SU-DHL-6 (cell line): ENCODE measurements at regions not wholly inside any gene's neighbourhood (a gene's known extent, or its start where the extent isn't known, plus 50 kb on each side); places are given as distances from the start of the nearest gene placed in this dataset.

Source experiments
- H2AFZ ChIP-seq: fragments of 200-600 bp; sonication (generic); 2 replicates; pipeline ENCODE4 v1.6.1; 2014; ENCODE audit warnings: low read depth, mild to moderate bottlenecking, moderate library complexity, mixed read lengths, antibody characterized with exemption, low read length; ENCODE audit not compliant: severe bottlenecking
- H3F3A ChIP-seq: fragments of 200-600 bp; shearing (Covaris generic); 2 replicates; pipeline ENCODE4 v1.6.0; 2016; ENCODE audit warnings: antibody characterized with exemption, mild to moderate bottlenecking; ENCODE audit not compliant: insufficient read depth
- H3K27ac ChIP-seq: fragments of 200-600 bp; sonication (generic); 2 replicates; pipeline ENCODE4 v1.5.1; 2016; ENCODE audit warnings: low read depth, mild to moderate bottlenecking, low read length, moderate library complexity, mixed read lengths
- H3K27me3 ChIP-seq: fragments of 200-600 bp; sonication (generic), shearing (Covaris generic); 2 replicates; pipeline ENCODE4 v1.6.0; 2014; ENCODE audit warnings: mild to moderate bottlenecking, low read length
- H3K36me3 ChIP-seq: fragments of 200-600 bp; sonication (generic); 2 replicates; pipeline ENCODE4 v1.6.1; 2014; ENCODE audit warnings: mild to moderate bottlenecking, low read length, mixed read lengths
- H3K4me2 ChIP-seq: fragments of 300-600, 200-600 bp; shearing (Covaris generic), sonication (generic); 2 replicates; pipeline ENCODE4 v1.6.0; 2014; ENCODE audit warnings: low read length, low read depth, mild to moderate bottlenecking; ENCODE audit not compliant: poor library complexity, severe bottlenecking
- H3K4me3 ChIP-seq: fragments of 200-600 bp; sonication (generic); 2 replicates; pipeline ENCODE4 v1.5.1; 2014; ENCODE audit warnings: antibody characterized with exemption, low read length, mild to moderate bottlenecking, mixed read lengths; ENCODE audit not compliant: insufficient read depth, poor library complexity, severe bottlenecking
- H3K79me2 ChIP-seq: fragments of 200-600 bp; sonication (generic); 2 replicates; pipeline ENCODE4 v1.6.1; 2014; ENCODE audit warnings: mild to moderate bottlenecking, low read length, moderate library complexity; ENCODE audit not compliant: insufficient read depth
- H3K9ac ChIP-seq: fragments of 200-600 bp; sonication (generic); 2 replicates; pipeline ENCODE4 v1.7.0; 2014; ENCODE audit warnings: mild to moderate bottlenecking, low read length
- H3K9me2 ChIP-seq: fragments of 200-600 bp; sonication (generic); replicated peaks from 2 replicates; pipeline ENCODE4 v1.6.1; 2014; ENCODE audit warnings: low read length; ENCODE audit not compliant: insufficient read depth
- H3K9me3 ChIP-seq: fragments of 200-600 bp; sonication (generic); 2 replicates; pipeline ENCODE4 v1.6.1; 2014; ENCODE audit warnings: low read length, mixed read lengths; ENCODE audit not compliant: insufficient read depth
- H4K20me1 ChIP-seq: fragments of 200-600 bp; sonication (generic); 2 replicates; pipeline ENCODE4 v1.6.1; 2014; ENCODE audit warnings: low read depth, mild to moderate bottlenecking, antibody characterized with exemption, low read length, moderate library complexity, mixed read lengths
- EZH2phosphoT487 ChIP-seq: fragments of 200-600 bp; sonication (generic), shearing (Covaris generic); conservative IDR thresholded peaks from 2 replicates; pipeline ENCODE4 v1.6.1; 2018; ENCODE audit warnings: mild to moderate bottlenecking, antibody characterized with exemption, low read length, moderate library complexity, mixed read lengths
- TF ChIP-seq, protein P1 (sequence below): fragments of 200-600 bp; sonication (generic); IDR thresholded peaks from one replicate; pipeline ENCODE4 v1.5.1; 2017; ENCODE audit warnings: antibody characterized with exemption, mild to moderate bottlenecking, low read length, moderate library complexity; ENCODE audit not compliant: insufficient read depth, poor library complexity, severe bottlenecking

DNA sequence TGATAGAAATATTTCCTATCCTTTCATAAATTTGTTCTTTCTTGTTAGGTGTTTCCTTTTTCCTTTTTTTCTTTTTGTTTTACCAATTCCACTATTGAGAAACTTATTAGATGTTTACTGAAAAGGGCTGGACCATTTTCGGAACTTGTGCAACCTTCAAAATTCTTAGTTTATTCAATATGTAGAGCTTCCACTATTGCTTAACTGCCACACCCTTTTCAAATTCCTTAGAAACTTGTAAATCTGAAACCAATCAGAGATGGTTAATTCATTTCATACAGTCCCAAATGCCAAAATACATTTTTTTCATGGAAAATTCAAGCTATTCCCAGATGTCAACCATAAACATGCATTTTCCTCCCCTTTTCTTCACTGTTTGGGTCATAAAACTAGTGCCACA is 66.1 kb upstream of the SLC39A8 start:
- Histone ChIP-seq H3K27ac (no peak overlapping the region), H3K79me2 (no peaks in the 10 kb centered on the region), H3K9me3 (no peaks in the 10 kb centered on the region), H3K9ac (no peak overlapping the region), H3K36me3 (no peaks in the 10 kb centered on the region), H3K9me2 (no peaks in the 10 kb centered on the region), H3K27me3 (no peaks in the 10 kb centered on the region), H2AFZ (no peak overlapping the region), H3K4me3 (no peak overlapping the region), H3K4me2 (no peak overlapping the region), H4K20me1 (no peaks in the 10 kb centered on the region), H3F3A (no peaks in the 10 kb centered on the region)
- TF ChIP-seq, protein P1, sequence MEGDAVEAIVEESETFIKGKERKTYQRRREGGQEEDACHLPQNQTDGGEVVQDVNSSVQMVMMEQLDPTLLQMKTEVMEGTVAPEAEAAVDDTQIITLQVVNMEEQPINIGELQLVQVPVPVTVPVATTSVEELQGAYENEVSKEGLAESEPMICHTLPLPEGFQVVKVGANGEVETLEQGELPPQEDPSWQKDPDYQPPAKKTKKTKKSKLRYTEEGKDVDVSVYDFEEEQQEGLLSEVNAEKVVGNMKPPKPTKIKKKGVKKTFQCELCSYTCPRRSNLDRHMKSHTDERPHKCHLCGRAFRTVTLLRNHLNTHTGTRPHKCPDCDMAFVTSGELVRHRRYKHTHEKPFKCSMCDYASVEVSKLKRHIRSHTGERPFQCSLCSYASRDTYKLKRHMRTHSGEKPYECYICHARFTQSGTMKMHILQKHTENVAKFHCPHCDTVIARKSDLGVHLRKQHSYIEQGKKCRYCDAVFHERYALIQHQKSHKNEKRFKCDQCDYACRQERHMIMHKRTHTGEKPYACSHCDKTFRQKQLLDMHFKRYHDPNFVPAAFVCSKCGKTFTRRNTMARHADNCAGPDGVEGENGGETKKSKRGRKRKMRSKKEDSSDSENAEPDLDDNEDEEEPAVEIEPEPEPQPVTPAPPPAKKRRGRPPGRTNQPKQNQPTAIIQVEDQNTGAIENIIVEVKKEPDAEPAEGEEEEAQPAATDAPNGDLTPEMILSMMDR, result no peak
- TF ChIP-seq EZH2phosphoT487, result no peak

DNA sequence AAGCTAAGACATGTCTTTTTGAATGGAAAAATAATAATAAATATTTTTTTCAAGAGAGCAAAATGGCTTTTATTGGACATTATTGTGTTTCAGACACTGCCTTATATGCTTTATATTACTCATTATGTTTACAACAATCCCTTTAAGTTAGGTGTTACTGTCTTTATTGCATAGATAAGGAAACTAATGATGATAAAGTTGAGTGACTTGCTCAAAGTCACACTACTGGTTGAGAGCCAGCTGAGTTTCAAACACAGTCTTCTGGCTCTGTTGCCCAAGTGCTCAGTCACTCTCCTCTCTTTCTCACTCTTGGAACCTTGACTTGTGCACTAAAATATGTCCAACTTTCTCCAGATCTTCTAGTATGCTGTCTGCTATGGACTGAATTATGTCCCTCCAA is 71.5 kb upstream of the SLC39A8 start:
- no peaks in the 10 kb centered on the region for H3K9me3 ChIP-seq
- H3K9ac ChIP-seq, result no peak overlapping the region
- no peaks in the 10 kb centered on the region for H3F3A ChIP-seq
- H3K4me3 ChIP-seq, result no peak overlapping the region
- no peak overlapping the region for H3K4me2 ChIP-seq
- H3K27ac ChIP-seq, result no peak overlapping the region
- no peaks in the 10 kb centered on the region for H3K27me3 ChIP-seq
- H3K79me2 ChIP-seq, result no peaks in the 10 kb centered on the region
- H3K36me3 ChIP-seq, result no peaks in the 10 kb centered on the region
- no peak overlapping the region for H2AFZ ChIP-seq
- no peaks in the 10 kb centered on the region for H4K20me1 ChIP-seq
- H3K9me2 ChIP-seq, result no peaks in the 10 kb centered on the region
- TF ChIP-seq, protein P1, result no peak

DNA sequence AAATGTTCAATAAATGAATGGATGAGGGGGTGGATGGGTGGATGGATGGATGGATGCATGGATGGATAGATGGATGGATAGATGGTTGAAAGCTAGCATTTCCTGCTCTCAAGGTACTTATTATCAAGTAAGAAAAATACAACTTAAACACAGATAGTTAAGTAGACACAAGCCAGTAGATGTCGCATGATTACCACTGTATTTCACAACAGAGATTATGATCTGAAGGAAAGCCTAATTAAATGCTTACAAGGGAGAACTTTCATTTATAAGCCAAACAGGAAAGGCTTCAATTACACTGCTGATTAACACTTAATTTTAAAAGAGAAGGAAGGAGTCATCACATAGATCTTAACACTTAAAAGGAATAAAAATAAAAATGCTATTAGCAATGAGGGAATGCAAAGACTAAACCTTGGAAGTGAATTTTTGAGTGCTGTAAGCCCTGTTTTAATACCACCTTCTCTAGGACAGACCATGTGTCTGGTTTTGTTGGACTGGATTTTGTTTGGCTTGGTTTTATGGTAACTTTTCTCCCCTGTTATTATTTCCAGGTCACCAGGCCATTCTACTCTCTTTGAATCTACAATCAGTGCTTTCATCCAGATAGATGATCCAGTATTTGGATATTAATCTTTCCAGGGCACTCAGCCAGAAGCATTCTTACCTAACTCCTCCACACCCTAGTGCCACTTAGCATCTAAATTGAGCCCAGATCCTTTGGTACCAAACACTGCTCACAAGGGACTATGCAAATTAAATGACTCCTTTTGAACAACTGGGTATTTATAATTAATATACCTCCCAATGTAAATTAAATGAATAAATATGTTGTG is 75.5 kb upstream of the SLC39A8 start:
- Histone ChIP-seq H3K36me3 (no peaks in the 10 kb centered on the region), H3K9ac (no peak overlapping the region), H3K9me2 (no peaks in the 10 kb centered on the region), H3K27me3 (no peaks in the 10 kb centered on the region), H3K4me3 (no peak overlapping the region), H3K9me3 (no peaks in the 10 kb centered on the region), H2AFZ (no peak overlapping the region), H3F3A (no peaks in the 10 kb centered on the region), H3K27ac (no peak overlapping the region), H4K20me1 (no peaks in the 10 kb centered on the region), H3K79me2 (no peaks in the 10 kb centered on the region), H3K4me2 (no peak overlapping the region)
- TF ChIP-seq, protein P1, result no peak
- no peak for TF ChIP-seq EZH2phosphoT487
